Astrocyte (in vitro differentiated cells and primary cell): ENCODE measurements at regions not wholly inside any gene's neighbourhood (a gene's known extent, or its start where the extent isn't known, plus 50 kb on each side); places are given as distances from the start of the nearest gene placed in this dataset.

Experiments used
- DNase-seq: peaks from one replicate; pipeline ENCODE4 v3.0.0-alpha.2; 2010; ENCODE audit warnings: low read depth
- FAIRE-seq: peaks from 2 replicates; lab custom pipeline; 2011; peaks lifted over from hg19 to GRCh38; lab: Jason Lieb, UNC
- H2AFZ ChIP-seq: 2 replicates; pipeline ENCODE4 v1.6.0; 2012; ENCODE audit warnings: low read depth, low read length, inconsistent platforms
- H3K27ac ChIP-seq: 2 replicates; pipeline ENCODE4 v1.5.1; 2011; ENCODE audit warnings: low read depth, low read length, inconsistent platforms
- H3K27me3 ChIP-seq: 2 replicates; pipeline ENCODE4 v1.6.0; 2011; ENCODE audit warnings: low read length, inconsistent platforms; ENCODE audit not compliant: insufficient read depth
- H3K36me3 ChIP-seq: 2 replicates; pipeline ENCODE4 v1.5.1; 2011; ENCODE audit warnings: low read length, inconsistent platforms; ENCODE audit not compliant: insufficient read depth
- H3K4me1 ChIP-seq: 2 replicates; pipeline ENCODE4 v1.5.1; 2011; ENCODE audit warnings: low read length, inconsistent platforms; ENCODE audit not compliant: insufficient read depth
- H3K4me2 ChIP-seq: 2 replicates; pipeline ENCODE4 v1.6.0; 2012; ENCODE audit warnings: low read length, inconsistent platforms
- H3K4me3 ChIP-seq: 2 replicates; pipeline ENCODE4 v1.5.1; 2011; ENCODE audit warnings: low read depth, mild to moderate bottlenecking, low read length, inconsistent platforms; ENCODE audit not compliant: insufficient read depth
- H3K79me2 ChIP-seq: 2 replicates; pipeline ENCODE4 v1.6.0; 2012; ENCODE audit warnings: mild to moderate bottlenecking, low read length, inconsistent platforms; ENCODE audit not compliant: insufficient read depth
- H3K9ac ChIP-seq: 2 replicates; pipeline ENCODE4 v1.6.0; 2012; ENCODE audit warnings: mild to moderate bottlenecking, low read length, inconsistent platforms
- H3K9me3 ChIP-seq: 2 replicates; pipeline ENCODE4 v1.5.1; 2012; ENCODE audit warnings: low read depth, mild to moderate bottlenecking, low read length, inconsistent platforms; ENCODE audit not compliant: insufficient read depth
- H4K20me1 ChIP-seq: 2 replicates; pipeline ENCODE4 v1.6.0; 2012; ENCODE audit warnings: low read length, inconsistent platforms; ENCODE audit not compliant: insufficient read depth
- H3K27ac Mint-ChIP-seq: one replicate; pipeline ENCODE4 v1.8.0; 2021; ENCODE audit warnings: mild to moderate bottlenecking, mixed read lengths; ENCODE audit not compliant: unreplicated experiment
- H3K27me3 Mint-ChIP-seq: one replicate; pipeline ENCODE4 v1.8.0; 2021; ENCODE audit warnings: low read depth, mixed read lengths; ENCODE audit not compliant: unreplicated experiment
- H3K36me3 Mint-ChIP-seq: one replicate; pipeline ENCODE4 v1.8.0; 2021; ENCODE audit warnings: low read depth, mixed read lengths; ENCODE audit not compliant: unreplicated experiment
- H3K4me1 Mint-ChIP-seq: one replicate; pipeline ENCODE4 v1.8.0; 2021; ENCODE audit warnings: low read depth, mixed read lengths; ENCODE audit not compliant: unreplicated experiment
- H3K4me3 Mint-ChIP-seq: one replicate; pipeline ENCODE4 v1.8.0; 2021; ENCODE audit warnings: mild to moderate bottlenecking, moderate library complexity, mixed read lengths; ENCODE audit not compliant: unreplicated experiment
- H3K9me3 Mint-ChIP-seq: one replicate; pipeline ENCODE4 v1.8.0; 2021; ENCODE audit warnings: mild to moderate bottlenecking, mixed read lengths; ENCODE audit not compliant: unreplicated experiment
- CTCF ChIP-seq: IDR thresholded peaks from 2 replicates; pipeline ENCODE4 v1.5.1; 2011; ENCODE audit warnings: low read depth, mild to moderate bottlenecking, inconsistent platforms, low read length, moderate library complexity; ENCODE audit not compliant: insufficient read depth
- EZH2 ChIP-seq: IDR thresholded peaks from 2 replicates; pipeline ENCODE4 v1.6.1; 2012; ENCODE audit warnings: mild to moderate bottlenecking, low read length, inconsistent platforms; ENCODE audit not compliant: insufficient read depth

GRCh38 chr1:114340892-114341291 is 170.1 kb downstream of the TRIM33 start:
- H3K27me3 Mint-ChIP-seq = peaks cover 2% of the 10 kb centered on the region

GRCh38 chr1:114339379-114339778 is 171.6 kb downstream of the TRIM33 start:
- peaks cover 2% of the 10 kb centered on the region for H3K36me3 Mint-ChIP-seq
- Histone ChIP-seq H3K4me1 (peaks cover 10% of the 10 kb centered on the region), H3K9ac (no peak overlapping the region)

More at GRCh38 chr1:114340892-114341291, 170.1 kb downstream of the TRIM33 start:
- Histone ChIP-seq H3K9me3 (no peaks in the 10 kb centered on the region), H4K20me1 (no peaks in the 10 kb centered on the region), H3K27me3 (no peaks in the 10 kb centered on the region), H3K9ac (no peak overlapping the region), H3K4me1 (peaks cover 10% of the 10 kb centered on the region), H3K4me3 (no peak overlapping the region), H3K36me3 (no peaks in the 10 kb centered on the region), H2AFZ (no peak overlapping the region), H3K79me2 (no peaks in the 10 kb centered on the region), H3K27ac (no peak overlapping the region), H3K4me2 (no peak overlapping the region)
- Mint-ChIP-seq H3K9me3 (no peaks in the 10 kb centered on the region), H3K4me3 (no peak overlapping the region), H3K36me3 (peaks cover 2% of the 10 kb centered on the region), H3K4me1 (no peaks in the 10 kb centered on the region), H3K27ac (no peak overlapping the region)
- no peak for DNase-seq
- TF ChIP-seq CTCF = no peak
- no peak for TF ChIP-seq EZH2
- FAIRE-seq = no peak

More at GRCh38 chr1:114339379-114339778, 171.6 kb downstream of the TRIM33 start:
- TF ChIP-seq EZH2 = no peak
- no peak for TF ChIP-seq CTCF
- Mint-ChIP-seq H3K4me3 (no peak overlapping the region), H3K27ac (no peak overlapping the region), H3K9me3 (no peaks in the 10 kb centered on the region), H3K4me1 (no peaks in the 10 kb centered on the region), H3K27me3 (peaks cover 2% of the 10 kb centered on the region)
- no peak for FAIRE-seq
- DNase-seq = no peak
- H3K4me3 ChIP-seq = no peak overlapping the region
- no peak overlapping the region for H3K27ac ChIP-seq
- no peaks in the 10 kb centered on the region for H4K20me1 ChIP-seq
- no peak overlapping the region for H2AFZ ChIP-seq
- no peaks in the 10 kb centered on the region for H3K36me3 ChIP-seq
- no peaks in the 10 kb centered on the region for H3K27me3 ChIP-seq
- H3K79me2 ChIP-seq = no peaks in the 10 kb centered on the region
- no peak overlapping the region for H3K4me2 ChIP-seq
- no peaks in the 10 kb centered on the region for H3K9me3 ChIP-seq
